ENCODE measurements at regions not wholly inside any gene's neighbourhood (a gene's known extent, or its start where the extent isn't known, plus 50 kb on each side); places are given as distances from the start of the nearest gene placed in this dataset.

DNA sequence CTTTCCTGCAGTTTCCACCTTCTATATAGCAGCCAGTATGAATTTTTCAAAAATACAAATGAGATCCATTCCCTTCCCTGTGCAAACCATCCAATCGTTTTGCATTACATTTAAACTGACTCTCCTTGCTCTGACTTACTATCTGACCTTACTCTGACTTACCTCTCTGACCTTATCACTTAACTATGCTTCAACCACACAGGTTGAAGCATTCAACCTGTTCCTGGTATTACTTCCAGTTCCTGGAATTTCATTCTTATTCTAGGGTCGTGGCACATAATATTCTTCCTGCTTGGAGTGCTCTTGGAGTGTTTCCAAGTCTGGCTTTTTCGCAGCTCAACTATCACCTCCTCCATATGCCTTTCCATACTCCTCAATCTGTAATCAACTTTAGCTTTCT is 850.6 kb upstream of the CHAC2 start:
- no peak for DNase-seq

DNA sequence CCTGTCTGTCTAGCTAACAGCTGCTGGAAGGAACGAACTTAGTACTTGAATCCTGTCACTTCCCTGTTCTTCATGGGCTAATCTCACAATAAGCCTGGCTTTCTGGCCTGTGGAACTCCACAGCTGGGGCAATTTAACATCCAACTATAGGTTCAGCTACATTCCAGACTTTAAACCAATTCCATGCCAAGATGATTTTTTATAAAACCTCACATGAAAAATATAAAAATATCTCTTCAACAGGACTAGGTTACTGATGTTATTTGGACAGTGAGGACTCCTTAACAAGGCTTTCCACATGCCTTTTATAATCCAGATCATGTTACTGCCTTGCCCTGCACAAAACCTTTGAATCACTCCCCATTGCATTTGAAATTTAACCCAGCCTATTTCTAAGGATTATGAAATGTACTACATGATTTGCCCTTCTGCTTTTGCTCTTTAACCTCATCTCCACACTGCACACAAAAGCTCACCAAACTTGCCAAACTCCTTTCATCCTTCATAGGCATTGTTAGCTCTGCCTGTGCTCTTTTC is 863.2 kb upstream of the CHAC2 start:
- DNase-seq: no peak

DNA sequence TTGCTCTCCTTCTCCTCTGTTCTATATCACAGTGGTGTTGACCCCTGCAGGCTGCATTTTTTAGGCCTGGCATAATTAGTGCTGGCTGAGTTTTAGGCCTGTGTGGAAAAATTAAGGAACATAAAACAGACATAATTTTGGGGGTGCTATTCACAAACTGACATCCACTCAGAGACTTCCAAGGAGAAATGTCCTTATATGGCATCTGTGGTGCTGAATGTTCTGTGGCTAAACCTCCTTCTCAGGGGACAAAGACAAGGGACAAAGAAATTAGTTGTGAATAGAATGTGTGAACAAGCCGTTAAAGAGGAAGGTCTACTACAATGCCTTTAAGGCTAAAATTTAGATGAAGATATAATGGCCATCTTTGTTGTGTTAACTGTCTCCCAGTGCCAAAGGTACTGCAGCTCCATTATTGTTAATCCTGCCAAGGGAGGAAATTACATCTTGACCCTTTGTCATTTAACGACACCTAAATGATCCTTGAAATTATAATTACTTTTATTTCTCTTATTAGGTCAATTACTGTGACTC is 870.0 kb upstream of the CHAC2 start:
- DNase-seq: no peak

DNA sequence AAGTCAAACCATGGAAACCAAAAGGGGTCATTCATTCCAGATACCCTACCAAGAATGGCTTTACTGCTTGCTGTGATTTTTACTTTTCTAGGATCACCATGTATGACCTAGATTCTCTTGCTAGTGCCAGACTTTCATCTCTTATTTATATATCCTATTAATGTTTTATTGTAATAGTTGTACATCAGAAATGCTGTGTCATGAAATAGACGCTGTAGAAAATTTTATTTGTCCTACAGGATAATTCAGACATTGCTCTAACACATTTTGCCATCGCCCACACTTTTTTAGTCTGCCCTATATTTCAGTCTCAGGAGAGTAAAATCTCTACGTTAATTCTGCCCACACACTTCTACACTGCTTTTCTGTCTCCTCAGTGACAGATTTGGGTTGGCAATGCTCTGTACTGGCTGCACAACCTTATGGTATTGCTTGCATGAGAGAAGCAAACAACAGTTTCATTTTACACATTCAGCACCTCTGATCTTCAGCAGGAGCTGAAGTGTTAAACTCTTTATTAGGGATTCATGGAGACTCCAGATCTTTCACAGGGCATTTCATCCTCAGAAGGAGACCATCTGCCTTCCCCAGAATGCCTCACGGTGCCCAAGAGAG is 871.8 kb upstream of the CHAC2 start:
- no peak for DNase-seq

DNA sequence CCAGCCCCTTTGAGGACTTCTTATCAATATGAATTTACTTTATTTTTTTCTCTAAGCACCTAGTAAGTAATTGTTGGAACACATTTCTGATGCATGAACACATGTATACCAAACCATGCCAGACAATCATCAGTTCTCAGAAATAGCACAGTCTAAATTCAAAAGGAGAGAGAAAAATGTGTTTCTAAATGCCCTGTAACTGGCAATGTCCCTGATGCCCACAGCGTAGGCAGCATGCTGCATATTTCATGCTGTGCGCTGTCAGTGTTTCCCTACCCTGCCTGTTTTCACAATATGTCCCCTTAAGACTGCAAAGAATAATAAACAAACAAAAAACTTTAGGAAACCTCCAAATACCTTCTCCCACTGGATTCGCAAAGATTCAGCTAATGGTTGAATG is 881.0 kb upstream of the CHAC2 start:
- no peak for DNase-seq

DNA sequence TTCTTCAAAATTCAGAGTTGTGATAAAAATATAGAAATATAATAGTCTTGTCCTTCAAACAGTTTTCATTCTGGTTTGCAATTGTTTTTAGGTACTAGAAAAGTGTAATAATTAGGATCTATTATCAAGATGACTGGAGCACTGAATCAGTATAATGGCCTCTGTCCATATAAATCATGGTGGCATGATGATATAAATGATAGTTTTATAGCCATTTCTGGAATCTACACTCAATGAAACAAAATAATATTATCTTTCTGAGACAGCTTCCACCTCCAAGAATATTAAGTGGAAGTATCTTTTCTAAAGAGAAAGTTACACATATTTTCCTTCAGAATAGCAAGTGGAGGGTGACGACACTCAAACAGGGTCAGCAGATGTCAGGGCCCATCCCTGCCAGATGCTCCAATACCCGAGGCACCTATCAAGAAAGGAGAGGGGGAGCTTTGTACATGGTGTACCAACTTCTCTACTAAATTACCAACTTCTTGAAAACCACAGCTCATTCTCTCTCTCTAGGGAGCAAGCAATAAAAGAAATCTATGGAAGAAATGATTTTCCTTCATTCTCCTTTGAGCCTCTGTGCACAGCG is 882.7 kb upstream of the CHAC2 start:
- DNase-seq: no peak

DNA sequence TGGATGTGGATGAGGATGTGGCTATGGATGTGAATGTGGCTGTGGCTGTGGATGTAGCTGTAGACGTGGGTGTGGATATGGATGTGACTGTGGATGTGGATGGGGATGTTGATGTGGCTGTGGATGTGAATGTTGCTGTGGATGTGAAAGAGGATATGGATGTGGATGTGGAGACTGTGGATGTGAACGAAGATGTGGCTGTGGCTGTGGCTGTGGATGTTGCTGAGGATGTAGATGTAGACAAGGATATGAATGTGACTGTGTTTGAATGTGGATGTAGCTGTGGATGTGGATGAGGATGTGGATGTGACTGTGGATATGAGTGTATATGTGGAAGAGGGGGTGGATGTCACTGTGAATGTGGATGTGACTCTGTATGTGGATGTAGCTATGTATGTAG is 884.6 kb upstream of the CHAC2 start:
- DNase-seq: no peak

DNA sequence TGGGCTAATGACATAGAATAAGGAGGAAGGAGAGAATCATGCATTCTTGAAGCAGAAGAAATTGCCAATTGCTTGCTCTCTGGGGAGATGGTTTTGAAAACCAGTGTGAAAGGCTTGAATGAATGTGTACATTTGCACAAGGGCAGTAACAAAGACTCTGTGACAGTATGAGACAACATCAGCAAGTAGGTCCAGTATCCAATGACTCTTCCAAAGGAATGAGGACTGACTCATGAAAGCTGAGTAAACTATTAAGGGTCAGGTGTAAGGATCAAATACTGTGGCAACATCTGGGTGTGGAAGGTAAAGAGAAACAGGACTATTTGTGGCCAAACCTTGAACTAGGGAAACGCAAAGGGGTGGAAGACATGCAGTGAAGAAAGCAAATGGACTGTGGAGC is 886.0 kb upstream of the CHAC2 start:
- DNase-seq: no peak

DNA sequence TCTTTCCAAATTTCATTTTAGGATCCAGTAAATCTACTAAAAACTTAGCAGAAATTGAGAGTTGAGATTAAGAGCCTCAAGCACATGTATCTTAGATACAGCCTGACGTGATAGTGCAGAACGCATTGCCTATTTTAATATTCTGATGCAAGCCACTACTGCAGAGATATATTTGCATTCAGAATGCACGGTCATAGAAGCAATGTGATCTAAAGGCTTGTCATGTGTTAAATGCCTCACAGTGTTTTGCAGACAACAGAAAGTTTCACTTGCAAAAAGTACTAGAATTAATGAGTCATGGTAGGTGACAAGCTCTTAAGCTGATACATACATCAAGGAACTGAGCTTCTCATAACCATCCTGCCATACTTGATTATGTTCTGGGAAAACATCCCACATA is 886.7 kb upstream of the CHAC2 start:
- DNase-seq: peak; percentile 39

DNA sequence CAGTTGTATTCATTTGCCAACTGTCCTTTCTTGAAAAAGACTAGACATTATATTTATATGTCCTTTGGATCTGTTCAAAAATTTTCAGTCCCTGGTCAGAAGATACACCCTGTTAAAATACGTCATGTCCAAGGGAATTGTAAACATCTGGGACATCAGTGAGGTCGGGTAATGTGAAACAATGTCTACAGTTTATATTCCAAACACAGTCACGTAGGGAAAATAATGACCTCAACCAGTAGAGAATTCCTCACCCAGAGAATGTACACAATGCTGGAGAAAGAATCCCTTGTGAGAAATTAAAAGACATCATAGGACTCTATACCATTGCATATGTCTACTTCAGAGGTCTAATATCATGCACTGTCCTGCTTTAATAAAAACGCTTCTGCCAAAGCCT is 888.0 kb upstream of the CHAC2 start:
- no peak for DNase-seq

DNA sequence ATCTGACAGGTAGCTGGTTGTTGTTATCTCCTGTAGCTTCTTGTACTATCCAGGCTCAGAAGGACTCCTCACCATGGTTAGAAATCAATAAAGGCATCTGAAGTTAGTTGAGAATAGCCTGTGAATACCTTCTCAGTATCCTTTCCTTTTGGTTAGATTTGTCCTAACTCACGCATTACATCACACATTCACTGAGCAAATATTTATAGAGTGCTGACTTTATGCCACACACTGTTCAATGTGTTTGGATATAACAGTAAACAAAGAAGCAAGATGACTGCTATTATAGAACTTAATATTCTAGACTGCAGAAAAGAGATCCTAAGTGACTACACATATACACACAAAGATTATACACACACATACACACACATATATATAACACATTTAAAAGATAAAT is 889.9 kb upstream of the CHAC2 start:
- no peak for DNase-seq

DNA sequence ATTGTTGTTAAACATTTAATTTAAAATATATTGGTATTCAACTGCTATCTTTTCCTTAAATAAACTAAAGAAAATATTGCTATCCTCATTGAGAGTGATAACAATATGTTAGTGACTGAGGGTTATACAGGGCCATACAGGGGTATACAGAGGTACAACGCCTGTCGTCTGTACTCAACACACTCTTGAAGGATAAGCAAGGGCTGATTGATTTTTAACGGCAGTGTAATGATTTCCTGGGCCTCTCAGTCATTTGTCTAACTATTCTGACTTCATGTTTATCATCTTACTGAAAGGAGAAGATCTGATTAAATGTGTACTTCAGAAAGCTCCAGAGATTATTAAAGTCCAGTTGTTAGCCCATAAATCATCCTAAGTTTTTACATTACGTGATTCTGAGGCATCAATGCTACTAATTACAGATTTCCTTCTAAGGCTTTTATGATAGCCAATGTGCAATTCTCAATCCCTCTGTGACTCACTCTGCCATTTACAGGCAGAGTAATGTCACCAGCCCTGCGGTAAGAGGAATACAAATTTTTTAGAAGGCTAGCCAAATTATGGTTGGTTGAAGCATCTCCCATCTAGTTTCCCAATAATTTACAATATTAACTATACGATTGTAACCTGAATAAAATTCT is 893.0 kb upstream of the CHAC2 start:
- DNase-seq: no peak

DNA sequence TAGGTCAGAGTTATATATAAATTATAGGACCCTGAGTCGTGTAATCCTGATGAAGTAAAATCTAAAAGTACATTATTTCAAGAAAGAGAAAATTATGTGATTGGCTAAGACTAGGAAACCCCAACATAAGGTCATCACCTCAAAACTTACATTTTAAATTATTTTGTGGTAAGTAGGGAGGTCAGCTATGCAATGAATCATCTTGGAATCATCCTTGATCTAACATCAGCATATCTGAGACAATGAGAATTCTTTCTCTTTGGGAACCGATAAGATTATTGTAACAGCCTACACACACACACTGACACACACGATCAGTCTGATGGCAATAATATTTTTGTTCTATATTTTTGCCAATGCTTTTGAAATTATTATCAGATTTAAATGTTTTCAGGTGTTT is 904.8 kb upstream of the CHAC2 start:
- no peak for DNase-seq

DNA sequence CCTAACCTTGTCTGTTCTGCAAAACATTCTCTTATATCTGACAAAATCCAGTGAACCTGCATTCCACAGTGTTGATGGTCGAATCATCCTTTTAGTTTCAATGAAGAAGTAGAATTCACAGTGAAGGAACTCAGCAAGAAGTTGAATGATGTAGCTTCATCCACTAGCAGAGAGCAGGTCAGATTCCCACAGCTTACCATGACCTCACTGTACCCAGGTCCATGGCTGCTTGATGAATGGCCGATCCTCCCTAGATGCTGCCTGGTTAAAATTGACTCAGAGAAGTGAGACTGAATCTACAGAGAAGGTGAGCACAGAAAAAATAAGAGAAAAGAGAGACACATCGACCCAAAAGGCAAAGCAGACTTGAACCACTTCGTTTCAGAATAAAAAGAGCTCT is 906.0 kb upstream of the CHAC2 start:
- no peak for DNase-seq

DNA sequence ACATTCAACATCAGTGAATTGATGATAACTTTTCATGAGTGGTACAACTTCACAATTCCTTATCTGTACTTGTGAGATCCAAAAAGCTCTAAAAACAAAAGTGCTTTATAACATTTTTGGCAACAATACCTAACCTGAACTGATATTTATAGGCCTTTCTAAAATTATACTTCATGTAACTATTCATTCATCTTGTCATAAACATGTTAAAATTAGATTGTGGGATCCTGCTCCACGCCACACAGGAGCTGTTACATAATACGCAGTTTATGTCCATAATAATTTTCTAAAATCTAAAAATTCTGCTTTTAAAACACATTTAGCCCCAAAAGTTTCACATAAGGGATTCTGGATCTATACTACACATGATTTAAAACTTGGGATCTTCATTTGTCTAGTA is 908.5 kb upstream of the CHAC2 start:
- no peak for DNase-seq

DNA sequence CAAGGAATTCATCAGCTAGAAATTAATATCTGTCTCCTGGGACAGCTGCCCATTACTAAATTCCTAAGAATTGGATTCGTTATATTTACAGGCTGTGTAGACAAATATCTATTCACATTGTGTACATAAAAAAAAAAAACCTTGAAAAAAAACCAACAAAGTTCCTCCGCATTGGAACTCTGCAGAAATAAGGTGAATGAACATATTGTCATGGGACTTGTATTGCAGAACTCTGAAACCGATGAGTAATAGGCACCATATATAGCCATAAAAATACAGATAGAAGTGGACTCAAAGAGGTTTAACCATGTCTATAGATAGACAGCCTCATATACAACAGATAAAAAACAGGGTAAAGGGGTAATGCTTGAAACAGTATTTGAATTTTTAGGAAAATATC is 909.9 kb upstream of the CHAC2 start:
- no peak for DNase-seq

DNA sequence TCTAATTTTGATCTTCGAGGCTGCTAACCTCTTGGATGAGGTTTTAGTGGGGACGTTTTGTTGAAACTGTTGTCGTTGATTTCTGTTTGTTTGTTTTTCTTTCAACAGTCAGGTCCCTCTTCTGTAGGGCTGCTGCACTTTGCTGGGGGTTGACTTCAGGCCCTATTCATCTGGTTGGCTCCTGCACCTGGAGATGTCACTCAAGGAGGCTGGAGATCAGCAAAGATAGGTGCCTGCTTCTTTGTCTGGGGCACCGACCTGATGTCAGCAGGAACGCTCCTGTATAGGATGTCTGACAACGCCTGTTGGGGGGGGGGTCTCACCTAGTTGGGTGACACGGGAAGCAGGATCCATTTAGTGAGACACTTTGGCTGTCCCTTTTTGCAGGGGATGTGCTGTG is 915.6 kb upstream of the CHAC2 start:
- DNase-seq: no peak

DNA sequence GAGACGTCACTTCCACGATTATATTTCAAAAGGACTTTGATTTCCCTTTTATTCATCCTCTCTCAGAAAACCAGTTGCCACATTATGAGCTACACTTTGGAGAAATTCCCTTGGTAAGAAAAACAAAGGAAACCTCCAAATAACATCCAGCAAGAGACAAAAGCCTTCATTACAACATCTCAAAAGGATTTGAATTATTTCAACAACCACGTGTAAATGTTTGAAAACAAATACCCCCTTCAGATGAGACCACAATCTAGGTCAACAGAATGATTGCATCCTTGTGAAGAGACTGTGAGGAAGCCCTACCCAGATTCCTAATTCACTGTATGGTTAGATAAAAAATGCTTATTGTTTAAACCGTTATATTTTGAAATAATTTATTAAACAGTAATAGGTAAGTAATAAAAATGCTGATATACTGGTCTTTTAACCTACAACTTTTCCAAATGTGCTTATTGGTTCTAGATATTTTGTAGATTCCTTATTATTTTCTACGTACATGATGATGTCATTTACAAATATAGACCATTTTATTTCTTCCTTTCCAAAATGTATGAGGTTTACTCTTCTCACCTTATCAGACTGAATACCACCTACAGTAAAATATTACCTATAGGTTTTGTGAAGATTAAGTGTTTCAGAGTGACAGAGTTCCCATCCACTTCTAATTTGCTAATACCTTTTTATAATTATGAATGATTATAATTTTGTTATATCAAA is 922.7 kb upstream of the CHAC2 start:
- no peak for DNase-seq

DNA sequence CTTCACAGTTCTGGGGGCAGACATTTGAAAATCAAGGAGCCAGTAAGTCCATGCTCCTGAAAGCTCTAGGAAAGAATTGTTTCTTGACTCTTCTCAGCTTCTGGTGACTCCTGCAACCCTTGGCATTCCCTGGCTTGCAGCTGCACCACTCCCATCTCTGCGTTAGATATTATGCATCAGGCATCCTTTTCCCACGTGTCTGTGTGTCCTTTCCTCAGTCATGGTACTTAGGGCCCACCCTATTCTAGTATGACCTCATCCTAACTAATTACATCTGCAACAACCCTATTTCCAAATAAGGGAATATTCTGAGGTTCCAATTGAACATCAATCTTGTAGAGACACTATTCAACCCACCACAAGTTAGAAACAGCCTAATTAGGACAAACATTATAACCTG is 931.7 kb upstream of the CHAC2 start:
- DNase-seq: no peak

DNA sequence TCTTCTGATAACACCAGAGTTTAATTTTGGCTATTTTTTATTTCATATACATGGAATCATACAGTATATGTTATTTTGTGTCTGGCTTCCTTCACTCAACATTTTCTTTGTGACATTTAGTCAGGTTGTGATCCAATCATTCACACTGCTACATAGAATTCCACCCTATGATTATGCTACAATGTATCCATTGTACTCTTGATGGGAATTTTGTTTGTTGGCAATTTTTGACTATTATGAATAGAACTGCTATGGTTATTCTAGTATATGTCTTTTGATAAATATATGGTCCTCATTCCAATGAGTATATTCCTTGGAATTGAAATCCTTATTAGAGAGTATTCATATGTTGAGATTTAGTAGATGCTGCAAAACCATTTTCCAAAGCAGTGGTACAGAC is 936.4 kb upstream of the CHAC2 start:
- no peak for DNase-seq

DNA sequence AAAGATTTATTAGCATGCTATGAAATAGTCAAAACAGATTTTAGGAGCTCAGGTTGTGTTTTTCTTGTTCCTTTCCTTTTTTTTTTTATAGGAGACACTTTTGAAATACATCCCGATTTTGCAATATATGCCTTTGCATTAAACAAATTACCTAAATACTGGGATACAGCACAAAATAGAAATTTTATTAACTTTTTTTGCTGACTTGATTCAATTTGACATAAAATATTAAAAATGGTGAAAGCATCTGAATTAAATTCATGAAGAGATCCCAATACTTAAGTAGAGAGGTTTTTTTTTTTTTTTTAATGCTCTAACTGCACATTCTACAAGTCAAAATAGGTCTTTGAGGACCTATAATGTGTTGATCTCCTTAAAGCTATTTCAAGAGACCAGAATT is 939.5 kb upstream of the CHAC2 start:
- DNase-seq: no peak

DNA sequence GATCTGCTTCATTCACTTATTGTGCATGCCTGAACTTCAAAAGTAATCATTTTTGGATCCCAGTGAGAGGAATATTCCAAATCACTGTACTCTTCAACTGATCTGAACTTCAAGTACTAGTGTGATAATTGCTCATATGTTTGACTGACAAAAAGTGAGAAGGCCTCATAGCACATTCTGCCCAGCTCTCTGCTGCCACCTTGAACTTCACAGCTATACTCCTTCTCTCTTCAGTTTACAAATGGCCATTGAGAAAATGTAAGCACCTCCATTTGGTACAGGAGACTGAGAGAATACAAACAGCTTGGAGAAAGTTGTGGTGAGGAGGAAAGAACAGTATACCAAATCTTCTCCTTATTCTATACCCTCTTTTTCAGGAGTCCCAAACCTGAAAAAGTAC is 946.0 kb upstream of the CHAC2 start:
- DNase-seq: no peak

DNA sequence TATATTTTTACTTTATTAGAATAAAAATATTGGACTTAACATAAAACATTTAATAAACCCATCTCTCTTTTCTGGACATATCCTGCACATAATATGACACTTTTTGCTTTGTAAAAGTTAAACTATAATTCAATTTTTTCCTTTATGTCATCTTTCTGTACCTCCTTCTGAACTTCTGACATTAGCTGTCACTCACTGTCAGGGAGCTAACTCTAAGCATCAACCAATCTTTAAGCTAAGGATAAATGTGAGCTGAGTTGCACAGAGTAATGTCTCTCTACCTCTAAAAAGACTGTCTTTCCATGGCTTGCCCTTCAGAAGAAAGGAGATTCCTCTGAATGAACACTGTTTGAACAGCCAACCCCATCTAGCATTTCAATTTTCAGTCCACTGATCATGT is 948.6 kb upstream of the CHAC2 start:
- DNase-seq: no peak

DNA sequence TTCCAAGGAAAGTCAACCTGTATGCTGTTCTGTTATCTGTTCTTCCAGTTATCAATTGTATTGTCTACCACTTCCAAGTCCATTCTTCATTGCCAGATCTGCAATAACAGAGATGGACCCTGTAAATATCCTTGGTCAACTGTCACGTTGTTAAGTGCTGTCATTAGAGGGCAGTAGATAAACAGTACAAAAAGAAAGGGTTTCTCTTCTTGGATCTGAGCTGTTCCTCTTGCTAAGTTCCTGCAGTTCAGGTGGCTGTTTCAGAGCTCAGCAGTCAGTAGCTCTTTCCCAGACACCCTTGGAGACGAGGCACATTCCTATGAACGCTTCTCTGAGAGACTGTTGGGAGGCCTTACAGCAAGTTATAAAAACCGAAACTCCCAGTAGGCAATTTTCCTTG is 957.1 kb upstream of the CHAC2 start:
- DNase-seq: no peak
